GM23338 (cell line): ENCODE measurements at regions not wholly inside any gene's neighbourhood (a gene's known extent, or its start where the extent isn't known, plus 50 kb on each side); places are given as distances from the start of the nearest gene placed in this dataset.
"Not testable (repeated sequence)": the region's sequence is repeated elsewhere in the genome, so short reads cannot be mapped to it uniquely, and the experiment has no call there.

Experiments used
- ATAC-seq: fragments of 200-7000 bp; cut with Tn5 transposase; 3 replicates; pipeline ENCODE4 v1.9.1; 2020
- DNase-seq: peaks from one replicate; pipeline ENCODE4 v3.0.0-alpha.2; 2015; ENCODE audit warnings: low spot score
- H2AFZ ChIP-seq: fragments of 200-600 bp; sonication (generic); 2 replicates; pipeline ENCODE4 v1.8.0; 2016; ENCODE audit warnings: antibody characterized with exemption, mild to moderate bottlenecking, moderate library complexity
- H3F3A ChIP-seq: fragments of 200-600 bp; sonication (generic); replicated peaks from 2 replicates; pipeline ENCODE4 v1.8.0; 2017; ENCODE audit warnings: antibody characterized with exemption, mixed run types, low read depth
- H3K27ac ChIP-seq: fragments of 200-600 bp; sonication (generic); 2 replicates; pipeline ENCODE4 v1.6.1; 2016; ENCODE audit warnings: low read depth
- H3K27me3 ChIP-seq: fragments of 200-600 bp; sonication (generic); 2 replicates; pipeline ENCODE4 v1.8.0; 2016; ENCODE audit warnings: mild to moderate bottlenecking, mixed run types, moderate library complexity; ENCODE audit not compliant: insufficient read depth
- H3K36me3 ChIP-seq: fragments of 200-600 bp; sonication (generic); 2 replicates; pipeline ENCODE4 v1.8.0; 2016; ENCODE audit warnings: mild to moderate bottlenecking; ENCODE audit not compliant: insufficient read depth
- H3K4me1 ChIP-seq: fragments of 200-600 bp; sonication (generic); 2 replicates; pipeline ENCODE4 v1.8.0; 2016; ENCODE audit warnings: mild to moderate bottlenecking, moderate library complexity; ENCODE audit not compliant: insufficient read depth
- H3K4me2 ChIP-seq: fragments of 200-600 bp; sonication (generic); 2 replicates; pipeline ENCODE4 v1.7.1; 2017; ENCODE audit warnings: mixed run types
- H3K4me3 ChIP-seq: fragments of 200-600 bp; sonication (generic); 2 replicates; pipeline ENCODE4 v1.6.1; 2016; ENCODE audit warnings: mixed run types
- H3K79me2 ChIP-seq: fragments of 200-600 bp; sonication (generic); replicated peaks from 2 replicates; pipeline ENCODE4 v1.8.0; 2017; ENCODE audit warnings: mild to moderate bottlenecking; ENCODE audit not compliant: insufficient read depth
- H3K9me2 ChIP-seq: fragments of 200-600 bp; sonication (generic); 2 replicates; pipeline ENCODE4 v1.8.0; 2017; ENCODE audit not compliant: insufficient read depth
- H4K20me1 ChIP-seq: fragments of 200-600 bp; sonication (generic); replicated peaks from 2 replicates; pipeline ENCODE4 v1.8.0; 2017; ENCODE audit warnings: mild to moderate bottlenecking; ENCODE audit not compliant: insufficient read depth
- H3K27ac Mint-ChIP-seq: 2 replicates; pipeline ENCODE4 v1.8.0; 2020; ENCODE audit warnings: inconsistent platforms, mild to moderate bottlenecking, moderate library complexity, mixed read lengths
- H3K27me3 Mint-ChIP-seq: 3 replicates; pipeline ENCODE4 v1.8.0; 2022; ENCODE audit warnings: low read depth, mild to moderate bottlenecking, moderate library complexity, mixed read lengths, inconsistent platforms; ENCODE audit not compliant: insufficient read depth, poor library complexity
- H3K36me3 Mint-ChIP-seq: 3 replicates; pipeline ENCODE4 v1.8.0; 2021; ENCODE audit warnings: low read depth, mild to moderate bottlenecking, inconsistent platforms, moderate library complexity, mixed read lengths
- H3K4me1 Mint-ChIP-seq: 3 replicates; pipeline ENCODE4 v1.8.0; 2020; ENCODE audit warnings: mild to moderate bottlenecking, inconsistent platforms, mixed read lengths
- H3K4me3 Mint-ChIP-seq: 3 replicates; pipeline ENCODE4 v1.8.0; 2021; ENCODE audit warnings: moderate library complexity, mild to moderate bottlenecking, inconsistent platforms, mixed read lengths
- H3K9me3 Mint-ChIP-seq: 3 replicates; pipeline ENCODE4 v1.8.0; 2020; ENCODE audit warnings: moderate library complexity, mild to moderate bottlenecking, inconsistent platforms, mixed read lengths
- NANOG ChIP-seq: IDR thresholded peaks from 2 replicates; pipeline ENCODE4 v1.6.1; 2016; ENCODE audit warnings: antibody characterized with exemption, borderline replicate concordance
- POLR2AphosphoS5 ChIP-seq: IDR thresholded peaks from 2 replicates; pipeline ENCODE4 v1.6.1; 2016; ENCODE audit warnings: antibody characterized with exemption, low read depth
- ZNF331 ChIP-seq: fragments of 250-450 bp; sonication (Bioruptor Pico); IDR thresholded peaks from 2 replicates; pipeline ENCODE4 v1.5.0; 2020; ENCODE audit warnings: low read depth, mild to moderate bottlenecking, moderate library complexity
- ZNF462 ChIP-seq: fragments of 250-450 bp; sonication (Bioruptor Pico); IDR thresholded peaks from 2 replicates; pipeline ENCODE4 v1.5.0; 2020; ENCODE audit warnings: mild to moderate bottlenecking, moderate library complexity

GRCh38 chr16:79835194-79835593, 234.7 kb upstream of the MAF start:
- Histone ChIP-seq H3K9me2 (peaks cover 12% of the 10 kb centered on the region), H4K20me1 (no peaks in the 10 kb centered on the region), H3K4me2 (no peak overlapping the region), H3K27ac (no peak overlapping the region), H3K79me2 (no peaks in the 10 kb centered on the region), H3F3A (no peaks in the 10 kb centered on the region), H3K4me3 (no peak overlapping the region), H3K36me3 (no peaks in the 10 kb centered on the region), H2AFZ (no peak overlapping the region), H3K27me3 (no peaks in the 10 kb centered on the region), H3K4me1 (no peaks in the 10 kb centered on the region)
- H3K4me3 Mint-ChIP-seq, result no peak overlapping the region
- peaks cover 4% of the 10 kb centered on the region; the same call in 1 of the 3 replicates for H3K9me3 Mint-ChIP-seq
- DNase-seq (no peak), ATAC-seq (no peak)
- no peaks in the 10 kb centered on the region for H3K27me3 Mint-ChIP-seq
- no peak overlapping the region for H3K27ac Mint-ChIP-seq
- no peaks in the 10 kb centered on the region for H3K4me1 Mint-ChIP-seq
- no peak for TF ChIP-seq ZNF462 (CRISPR knock-in tag)
- TF ChIP-seq ZNF331 (CRISPR knock-in tag), result no peak
- TF ChIP-seq POLR2AphosphoS5, result no peak
- no peaks in the 10 kb centered on the region for H3K36me3 Mint-ChIP-seq

GRCh38 chr16:79834720-79835119, 234.2 kb upstream of the MAF start:
- DNase-seq, result no peak
- no peak for ATAC-seq
- no peak overlapping the region for H3K4me2 ChIP-seq

GRCh38 chr16:79834003-79834402, 233.5 kb upstream of the MAF start:
- not testable (repeated sequence) for H2AFZ ChIP-seq, DNase-seq, H3K4me1 ChIP-seq, H3F3A ChIP-seq, H3K79me2 ChIP-seq, H3K27ac ChIP-seq, H4K20me1 ChIP-seq, H3K27me3 ChIP-seq, H3K27ac Mint-ChIP-seq, H3K4me3 ChIP-seq, H3K4me3 Mint-ChIP-seq, H3K36me3 ChIP-seq, H3K27me3 Mint-ChIP-seq, H3K9me3 Mint-ChIP-seq, ATAC-seq, H3K4me1 Mint-ChIP-seq, H3K36me3 Mint-ChIP-seq, H3K4me2 ChIP-seq
- H3K9me2 ChIP-seq, result peaks cover 12% of the 10 kb centered on the region

More at GRCh38 chr16:79834720-79835119, 234.2 kb upstream of the MAF start:
- no peak for TF ChIP-seq NANOG
- Histone ChIP-seq H3K27me3 (no peaks in the 10 kb centered on the region), H2AFZ (no peak overlapping the region), H3K27ac (no peak overlapping the region), H3K4me1 (no peaks in the 10 kb centered on the region), H3K36me3 (no peaks in the 10 kb centered on the region), H3K79me2 (no peaks in the 10 kb centered on the region), H3K4me3 (no peak overlapping the region), H4K20me1 (no peaks in the 10 kb centered on the region), H3F3A (no peaks in the 10 kb centered on the region), H3K9me2 (peaks cover 12% of the 10 kb centered on the region)
- peaks cover 4% of the 10 kb centered on the region; the same call in 1 of the 3 replicates for H3K9me3 Mint-ChIP-seq
- H3K4me3 Mint-ChIP-seq, result no peak overlapping the region
- no peaks in the 10 kb centered on the region for H3K27me3 Mint-ChIP-seq
- H3K27ac Mint-ChIP-seq, result no peak overlapping the region
- no peaks in the 10 kb centered on the region for H3K4me1 Mint-ChIP-seq
- no peaks in the 10 kb centered on the region for H3K36me3 Mint-ChIP-seq
